Peyer's patch (tissue), 4 donors: ENCODE measurements at regions not wholly inside any gene's neighbourhood (a gene's known extent, or its start where the extent isn't known, plus 50 kb on each side); places are given as distances from the start of the nearest gene placed in this dataset.
"Not testable (repeated sequence)": the region's sequence is repeated elsewhere in the genome, so short reads cannot be mapped to it uniquely, and the experiment has no call there.

Experiments
- POLR2A ChIP-seq, 2 donors: fragments of 450-650 bp; IDR thresholded peaks; one replicate each; pipeline ENCODE4 v1.5.1; 2017; ENCODE audit warnings: antibody characterized with exemption in 2 of 2, mild to moderate bottlenecking in 2 of 2, moderate library complexity in 2 of 2
- TF ChIP-seq, protein P1 (sequence below), 6 experiments: fragments of 450-650 bp in 4 of 6; fragments of 200-600 bp in 2 of 6; sonication (generic) in 1 of 6; IDR thresholded peaks; one replicate each; pipeline ENCODE4 v1.5.1; 2017 to 2019; ENCODE audit warnings: antibody characterized with exemption in 6 of 6, mild to moderate bottlenecking in 3 of 6, moderate library complexity in 1 of 6

DNA sequence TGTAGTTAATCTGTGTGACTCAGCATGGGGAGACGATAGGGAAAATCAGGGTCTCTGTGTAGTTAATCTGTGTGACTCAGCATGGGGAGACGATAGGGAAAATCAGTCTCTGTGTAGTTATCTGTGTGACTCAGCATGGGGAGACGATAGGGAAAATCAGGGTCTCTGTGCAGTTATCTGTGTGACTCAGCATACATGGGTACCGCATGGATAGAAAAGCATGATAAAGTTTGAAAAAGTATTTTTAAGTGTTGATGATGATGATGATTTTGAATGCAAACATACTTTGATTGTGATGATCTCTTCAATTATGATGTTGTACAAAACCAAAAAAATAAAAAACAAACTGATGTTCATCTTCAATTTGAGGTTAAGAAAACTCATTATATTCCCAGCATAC is 309.8 kb downstream of the TRIML1 start:
- TF ChIP-seq, protein P1, sequence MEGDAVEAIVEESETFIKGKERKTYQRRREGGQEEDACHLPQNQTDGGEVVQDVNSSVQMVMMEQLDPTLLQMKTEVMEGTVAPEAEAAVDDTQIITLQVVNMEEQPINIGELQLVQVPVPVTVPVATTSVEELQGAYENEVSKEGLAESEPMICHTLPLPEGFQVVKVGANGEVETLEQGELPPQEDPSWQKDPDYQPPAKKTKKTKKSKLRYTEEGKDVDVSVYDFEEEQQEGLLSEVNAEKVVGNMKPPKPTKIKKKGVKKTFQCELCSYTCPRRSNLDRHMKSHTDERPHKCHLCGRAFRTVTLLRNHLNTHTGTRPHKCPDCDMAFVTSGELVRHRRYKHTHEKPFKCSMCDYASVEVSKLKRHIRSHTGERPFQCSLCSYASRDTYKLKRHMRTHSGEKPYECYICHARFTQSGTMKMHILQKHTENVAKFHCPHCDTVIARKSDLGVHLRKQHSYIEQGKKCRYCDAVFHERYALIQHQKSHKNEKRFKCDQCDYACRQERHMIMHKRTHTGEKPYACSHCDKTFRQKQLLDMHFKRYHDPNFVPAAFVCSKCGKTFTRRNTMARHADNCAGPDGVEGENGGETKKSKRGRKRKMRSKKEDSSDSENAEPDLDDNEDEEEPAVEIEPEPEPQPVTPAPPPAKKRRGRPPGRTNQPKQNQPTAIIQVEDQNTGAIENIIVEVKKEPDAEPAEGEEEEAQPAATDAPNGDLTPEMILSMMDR (IDR thresholded peaks at IDR 0.05) = not testable (repeated sequence)
- TF ChIP-seq POLR2A (IDR thresholded peaks at IDR 0.05) = not testable (repeated sequence)
